SJSA1 (cell line): ENCODE measurements at regions not wholly inside any gene's neighbourhood (a gene's known extent, or its start where the extent isn't known, plus 50 kb on each side); places are given as distances from the start of the nearest gene placed in this dataset.

Experiments used
- DNase-seq, 2 experiments: peaks; one replicate each; pipeline ENCODE4 v3.0.0-alpha.2; 2015 to 2020; ENCODE audit warnings: low spot score in 2 of 2, low read depth in 1 of 2
- H3K27ac ChIP-seq: fragments of 250-450 bp; sonication (Bioruptor Pico); 2 replicates; pipeline ENCODE4 v1.5.1; 2020; ENCODE audit warnings: mild to moderate bottlenecking, moderate library complexity
- H3K27me3 ChIP-seq: fragments of 250-450 bp; sonication (Bioruptor Pico); replicated peaks from 2 replicates; pipeline ENCODE4 v1.5.1; 2020; ENCODE audit warnings: mild to moderate bottlenecking, moderate library complexity
- H3K36me3 ChIP-seq: fragments of 250-450 bp; sonication (Bioruptor Pico); 2 replicates; pipeline ENCODE4 v1.5.1; 2020; ENCODE audit warnings: mild to moderate bottlenecking
- H3K4me1 ChIP-seq: fragments of 250-450 bp; sonication (Bioruptor Pico); replicated peaks from 2 replicates; pipeline ENCODE4 v1.6.1; 2021; ENCODE audit warnings: mild to moderate bottlenecking
- H3K4me3 ChIP-seq: fragments of 250-450 bp; sonication (Bioruptor Pico); 2 replicates; pipeline ENCODE4 v1.5.1; 2020; ENCODE audit warnings: mild to moderate bottlenecking
- H3K9me3 ChIP-seq: fragments of 250-450 bp; sonication (Bioruptor Pico); replicated peaks from 2 replicates; pipeline ENCODE4 v1.5.1; 2020; ENCODE audit warnings: mild to moderate bottlenecking

GRCh38 chr10:130377986-130378540 lies 241.9 kb downstream of the GLRX3 start:
- DNase-seq = no peak
- Histone ChIP-seq H3K4me3 (no peak overlapping the region), H3K27me3 (no peaks in the 10 kb centered on the region), H3K9me3 (peaks cover 8% of the 10 kb centered on the region), H3K27ac (no peak overlapping the region), H3K4me1 (no peaks in the 10 kb centered on the region), H3K36me3 (no peaks in the 10 kb centered on the region)

DNA sequence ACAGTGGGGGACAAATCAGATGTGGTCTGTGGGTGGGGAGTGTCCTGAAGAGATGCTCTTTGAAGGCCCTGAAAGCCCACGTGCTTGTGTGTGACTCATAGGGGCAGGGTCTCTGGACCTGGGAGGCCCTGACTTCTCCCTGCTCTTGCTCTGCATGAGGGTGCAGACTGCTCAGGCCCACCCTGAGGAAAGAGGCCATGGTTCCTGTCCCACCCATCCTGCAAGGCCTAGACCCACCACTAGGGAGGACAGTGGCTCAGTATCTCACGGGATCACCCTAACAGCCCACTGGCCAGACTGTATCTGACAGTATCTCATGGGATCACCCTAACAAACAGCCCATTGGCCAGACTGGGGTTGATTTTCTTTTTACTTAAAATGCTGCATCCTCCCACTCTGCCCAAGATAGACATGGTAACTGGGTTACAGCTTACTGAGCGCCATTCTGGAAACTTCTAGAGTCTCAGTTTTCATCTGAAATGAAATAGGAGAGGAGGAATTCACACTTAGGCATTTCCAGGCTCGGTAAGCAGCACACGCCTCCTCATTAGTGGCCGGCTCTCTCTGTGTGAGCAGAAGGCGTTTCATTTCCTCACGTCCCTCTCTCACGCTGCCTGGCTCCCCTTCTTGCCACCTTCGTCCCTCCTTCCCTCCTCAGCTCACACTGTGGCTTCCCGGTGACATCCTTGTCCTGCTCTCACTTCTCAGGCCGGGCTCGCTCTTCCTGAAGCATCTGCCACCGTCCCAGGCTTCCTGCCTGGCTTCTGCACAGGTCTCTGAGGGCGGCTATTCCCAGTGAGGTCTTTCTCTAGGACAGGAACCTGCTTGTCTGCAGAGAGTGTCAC lies 242.6 kb downstream of the GLRX3 start:
- no peak overlapping the region for H3K4me3 ChIP-seq
- peaks cover 10% of the 10 kb centered on the region for H3K9me3 ChIP-seq
- no peaks in the 10 kb centered on the region for H3K36me3 ChIP-seq
- H3K27ac ChIP-seq = no peak overlapping the region
- no peaks in the 10 kb centered on the region for H3K4me1 ChIP-seq
- H3K27me3 ChIP-seq = no peaks in the 10 kb centered on the region
- no peak for DNase-seq

- Histone ChIP-seq H3K27me3 (no peaks in the 10 kb centered on the region), H3K27ac (no peak overlapping the region), H3K4me3 (no peak overlapping the region), H3K9me3 (peaks cover 12% of the 10 kb centered on the region), H3K4me1 (no peaks in the 10 kb centered on the region), H3K36me3 (no peaks in the 10 kb centered on the region)
- DNase-seq = no peak
Measured at GRCh38 chr10:130380056-130380455, 243.9 kb downstream of the GLRX3 start.

GRCh38 chr10:130382031-130382430 lies 245.8 kb downstream of the GLRX3 start:
- Histone ChIP-seq H3K4me1 (no peaks in the 10 kb centered on the region), H3K27ac (no peak overlapping the region), H3K27me3 (no peaks in the 10 kb centered on the region), H3K9me3 (peaks cover 12% of the 10 kb centered on the region), H3K4me3 (no peak overlapping the region), H3K36me3 (no peaks in the 10 kb centered on the region)
- DNase-seq = no peak

GRCh38 chr10:130387936-130388580 lies 251.9 kb downstream of the GLRX3 start:
- H3K36me3 ChIP-seq = no peaks in the 10 kb centered on the region
- 0 out of 2 replicates have a peak, but pooled peaks cover 8% of the 10 kb centered on the region for H3K9me3 ChIP-seq
- no peak overlapping the region for H3K27ac ChIP-seq
- no peak overlapping the region for H3K4me3 ChIP-seq
- no peaks in the 10 kb centered on the region for H3K4me1 ChIP-seq
- DNase-seq = no peak
- no peaks in the 10 kb centered on the region for H3K27me3 ChIP-seq

- H3K27me3 ChIP-seq = no peaks in the 10 kb centered on the region
- no peak overlapping the region for H3K4me3 ChIP-seq
- peaks cover 8% of the 10 kb centered on the region; the same call in 1 of the 2 replicates for H3K9me3 ChIP-seq
- H3K36me3 ChIP-seq = no peaks in the 10 kb centered on the region
- no peak overlapping the region for H3K27ac ChIP-seq
- DNase-seq = no peak
- H3K4me1 ChIP-seq = no peaks in the 10 kb centered on the region
Measured at GRCh38 chr10:130388746-130389145, 252.6 kb downstream of the GLRX3 start.

GRCh38 chr10:130389906-130390305 lies 253.7 kb downstream of the GLRX3 start:
- no peak for DNase-seq
- Histone ChIP-seq H3K36me3 (no peaks in the 10 kb centered on the region), H3K27me3 (no peaks in the 10 kb centered on the region), H3K4me3 (no peak overlapping the region), H3K4me1 (no peaks in the 10 kb centered on the region), H3K9me3 (peaks cover 6% of the 10 kb centered on the region; the same call in 1 of the 2 replicates), H3K27ac (no peak overlapping the region)

GRCh38 chr10:130392031-130392430 lies 255.8 kb downstream of the GLRX3 start:
- H3K27me3 ChIP-seq = no peaks in the 10 kb centered on the region
- peaks cover 6% of the 10 kb centered on the region; the same call in 1 of the 2 replicates for H3K9me3 ChIP-seq
- no peak overlapping the region for H3K4me3 ChIP-seq
- no peak overlapping the region for H3K27ac ChIP-seq
- no peaks in the 10 kb centered on the region for H3K4me1 ChIP-seq
- DNase-seq = no peak
- no peaks in the 10 kb centered on the region for H3K36me3 ChIP-seq

DNA sequence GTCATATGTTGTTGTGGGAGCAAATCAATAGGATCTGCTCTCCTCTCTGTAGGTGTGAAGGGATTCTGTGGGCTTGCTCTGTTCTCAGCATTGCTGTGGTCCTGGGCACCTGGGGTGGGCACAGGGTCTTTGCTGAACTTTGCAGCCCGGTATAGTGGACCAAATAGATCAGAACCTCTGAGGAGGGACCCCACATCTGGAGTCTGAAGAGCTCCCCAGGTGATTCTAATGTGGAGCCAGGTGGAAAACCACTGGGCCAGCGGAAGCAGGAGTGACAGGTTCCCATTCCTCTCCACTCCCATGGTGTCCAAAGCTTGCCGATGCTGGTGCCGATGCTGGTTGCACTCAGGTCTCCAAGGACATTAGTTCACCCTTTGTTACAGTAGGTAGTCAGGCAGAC lies 257.2 kb downstream of the GLRX3 start:
- peak in 1 of 2 experiments; percentile 16 for DNase-seq
- Histone ChIP-seq H3K4me1 (no peaks in the 10 kb centered on the region), H3K36me3 (no peaks in the 10 kb centered on the region), H3K9me3 (peaks cover 6% of the 10 kb centered on the region), H3K27ac (no peak overlapping the region), H3K27me3 (no peaks in the 10 kb centered on the region), H3K4me3 (no peak overlapping the region)

- no peaks in the 10 kb centered on the region for H3K4me1 ChIP-seq
- no peak overlapping the region for H3K27ac ChIP-seq
- no peaks in the 10 kb centered on the region for H3K36me3 ChIP-seq
- no peaks in the 10 kb centered on the region for H3K27me3 ChIP-seq
- DNase-seq = peak in 1 of 2 experiments; percentile 22
- H3K4me3 ChIP-seq = no peak overlapping the region
- peaks cover 5% of the 10 kb centered on the region for H3K9me3 ChIP-seq
Measured at GRCh38 chr10:130394832-130395231, 258.6 kb downstream of the GLRX3 start.

GRCh38 chr10:130395248-130395936 lies 259.2 kb downstream of the GLRX3 start:
- no peaks in the 10 kb centered on the region for H3K36me3 ChIP-seq
- H3K4me3 ChIP-seq = no peak overlapping the region
- peak in 1 of 2 experiments; percentile 22 for DNase-seq
- no peaks in the 10 kb centered on the region for H3K4me1 ChIP-seq
- peaks cover 3% of the 10 kb centered on the region for H3K9me3 ChIP-seq
- no peak overlapping the region for H3K27ac ChIP-seq
- H3K27me3 ChIP-seq = no peaks in the 10 kb centered on the region

DNA sequence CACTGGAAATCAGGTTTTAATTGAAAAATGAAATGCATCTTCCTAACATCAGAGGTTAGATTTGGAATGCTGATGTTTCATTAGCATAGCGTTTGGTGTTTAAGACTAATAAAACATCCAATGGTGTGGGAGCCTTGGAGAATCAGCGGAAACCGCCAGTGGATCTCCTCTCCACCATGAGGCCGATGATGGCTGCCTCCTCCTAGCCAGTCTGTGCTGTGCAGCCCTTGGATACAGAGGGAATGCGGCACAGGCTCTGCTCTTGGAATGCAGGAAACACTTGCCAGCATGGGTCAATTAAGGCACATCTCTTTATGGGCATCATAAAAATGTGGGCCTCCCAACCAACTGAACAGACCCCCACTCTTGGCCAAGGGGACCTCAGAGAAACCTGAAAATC lies 259.9 kb downstream of the GLRX3 start:
- peaks cover 3% of the 10 kb centered on the region for H3K9me3 ChIP-seq
- peak in 1 of 2 experiments; percentile 10 for DNase-seq
- H3K4me3 ChIP-seq = no peak overlapping the region
- H3K36me3 ChIP-seq = no peaks in the 10 kb centered on the region
- H3K27ac ChIP-seq = no peak overlapping the region
- no peaks in the 10 kb centered on the region for H3K4me1 ChIP-seq
- no peaks in the 10 kb centered on the region for H3K27me3 ChIP-seq

DNA sequence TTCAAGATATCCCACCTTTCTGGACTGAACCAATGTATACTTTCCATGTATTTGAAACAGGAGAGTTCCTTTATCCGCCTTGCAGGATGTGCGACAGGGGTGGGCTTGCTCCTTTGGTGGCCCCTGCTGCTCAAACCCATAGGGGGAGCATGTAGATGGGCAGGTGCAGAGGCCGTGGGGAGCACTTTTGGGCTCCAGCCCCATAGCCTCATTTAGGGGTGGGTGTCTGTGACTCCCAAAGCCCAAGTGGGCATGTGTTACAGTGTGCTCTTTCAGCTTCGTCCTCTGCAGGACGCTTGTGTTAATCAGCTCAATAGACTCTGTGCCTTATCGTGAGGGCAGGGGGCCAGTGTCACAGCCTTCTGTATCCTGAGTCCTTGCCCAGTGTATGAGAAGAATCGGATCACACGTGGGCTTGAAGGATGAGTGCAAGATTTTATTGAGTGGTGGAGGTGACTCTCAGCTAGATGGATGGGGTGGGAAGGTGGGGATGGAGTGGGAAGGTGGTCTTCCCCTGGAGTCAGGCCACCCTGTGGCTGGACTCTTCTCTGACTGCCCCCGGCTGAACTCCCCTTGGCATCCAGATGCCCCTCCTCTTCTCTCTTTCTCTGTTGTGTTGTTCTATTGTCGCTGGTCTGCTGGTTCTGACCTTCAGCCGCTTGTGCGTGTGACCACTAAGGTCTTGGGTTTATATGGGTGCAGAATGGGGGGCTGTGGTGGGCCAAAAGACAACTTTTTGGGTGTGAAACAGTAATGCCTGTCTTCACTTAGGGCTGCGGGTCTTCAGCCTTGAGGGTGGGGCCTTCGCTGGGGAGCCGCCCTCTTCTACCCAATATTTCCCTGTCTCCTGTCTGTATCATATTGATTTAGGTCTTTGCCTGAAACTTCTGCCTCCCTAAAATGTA lies 262.2 kb downstream of the GLRX3 start:
- no peaks in the 10 kb centered on the region for H3K4me1 ChIP-seq
- peak in 1 of 2 experiments; percentile 9 for DNase-seq
- H3K27ac ChIP-seq = no peak overlapping the region
- peaks cover 4% of the 10 kb centered on the region for H3K9me3 ChIP-seq
- H3K4me3 ChIP-seq = no peak overlapping the region
- no peaks in the 10 kb centered on the region for H3K27me3 ChIP-seq
- H3K36me3 ChIP-seq = no peaks in the 10 kb centered on the region
